ENCODE measurements at regions not wholly inside any gene's neighbourhood (a gene's known extent, or its start where the extent isn't known, plus 50 kb on each side); places are given as distances from the start of the nearest gene placed in this dataset.

DNA sequence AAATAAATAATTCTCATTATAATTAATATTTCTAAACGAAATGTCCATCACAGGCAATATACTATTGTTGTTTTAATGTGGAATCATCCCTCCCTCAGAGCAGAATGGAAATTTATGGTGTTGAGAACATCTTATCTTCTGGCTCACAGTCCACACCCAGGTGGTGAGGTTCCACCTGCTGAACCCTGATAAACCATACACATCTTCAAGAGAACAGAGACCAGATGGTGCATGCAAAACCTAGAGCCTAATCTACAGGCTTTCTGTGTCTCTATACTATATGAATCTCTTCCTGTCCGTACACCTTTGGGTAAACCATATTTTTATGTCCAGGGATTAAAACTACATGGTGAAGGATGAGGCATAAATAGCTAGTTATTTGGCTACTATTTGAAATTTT lies 52.3 kb upstream of the UFL1 start:
- Histone ChIP-seq H3K27me3 (no peaks in the 10 kb centered on the region), H3K27ac (no peak overlapping the region), H3K9me3 (peaks cover 0 to 5% (median 0%) of the 10 kb centered on the region in 3 donors), H3K36me3 (no peaks in the 10 kb centered on the region), H3K4me3 (no peak overlapping the region), H3K4me1 (peaks cover 0 to 10% (median 4%) of the 10 kb centered on the region in 4 donors)
- no peak for DNase-seq
- intact Hi-C loops (cut with DNase I; ENCODE audit: low total_unique reads): no loop called here
- TF ChIP-seq, protein P1, sequence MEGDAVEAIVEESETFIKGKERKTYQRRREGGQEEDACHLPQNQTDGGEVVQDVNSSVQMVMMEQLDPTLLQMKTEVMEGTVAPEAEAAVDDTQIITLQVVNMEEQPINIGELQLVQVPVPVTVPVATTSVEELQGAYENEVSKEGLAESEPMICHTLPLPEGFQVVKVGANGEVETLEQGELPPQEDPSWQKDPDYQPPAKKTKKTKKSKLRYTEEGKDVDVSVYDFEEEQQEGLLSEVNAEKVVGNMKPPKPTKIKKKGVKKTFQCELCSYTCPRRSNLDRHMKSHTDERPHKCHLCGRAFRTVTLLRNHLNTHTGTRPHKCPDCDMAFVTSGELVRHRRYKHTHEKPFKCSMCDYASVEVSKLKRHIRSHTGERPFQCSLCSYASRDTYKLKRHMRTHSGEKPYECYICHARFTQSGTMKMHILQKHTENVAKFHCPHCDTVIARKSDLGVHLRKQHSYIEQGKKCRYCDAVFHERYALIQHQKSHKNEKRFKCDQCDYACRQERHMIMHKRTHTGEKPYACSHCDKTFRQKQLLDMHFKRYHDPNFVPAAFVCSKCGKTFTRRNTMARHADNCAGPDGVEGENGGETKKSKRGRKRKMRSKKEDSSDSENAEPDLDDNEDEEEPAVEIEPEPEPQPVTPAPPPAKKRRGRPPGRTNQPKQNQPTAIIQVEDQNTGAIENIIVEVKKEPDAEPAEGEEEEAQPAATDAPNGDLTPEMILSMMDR (IDR thresholded peaks at IDR 0.05): no peak

DNA sequence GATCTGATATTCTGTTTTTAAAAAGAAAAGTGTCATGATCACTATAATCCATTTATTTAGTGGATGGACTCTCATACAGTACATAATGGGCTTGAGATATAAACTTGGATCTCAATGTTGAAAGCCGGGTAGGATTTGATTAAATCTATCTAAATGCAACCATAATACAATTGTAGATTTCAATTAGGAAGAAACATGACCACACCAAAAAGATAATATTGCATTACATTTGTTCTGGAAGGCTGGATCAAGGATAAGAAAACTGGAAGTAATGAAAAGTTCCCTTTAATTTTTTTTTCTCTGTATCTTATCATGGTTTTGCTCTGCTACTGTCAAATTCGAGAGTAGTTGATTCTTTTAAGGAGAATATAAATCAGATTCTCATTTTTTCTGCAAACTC lies 51.3 kb upstream of the UFL1 start:
- no peak for DNase-seq
- Histone ChIP-seq H3K27ac (no peak overlapping the region), H3K4me1 (peaks cover 0 to 10% (median 4%) of the 10 kb centered on the region in 4 donors), H3K27me3 (no peaks in the 10 kb centered on the region), H3K36me3 (no peaks in the 10 kb centered on the region), H3K4me3 (no peak overlapping the region), H3K9me3 (peaks cover 0 to 5% (median 0%) of the 10 kb centered on the region in 3 donors)
- intact Hi-C loops (cut with DNase I; ENCODE audit: low total_unique reads): no loop called here
- TF ChIP-seq, protein P1 (IDR thresholded peaks at IDR 0.05): no peak

Data from tibial artery (tissue), 4 donors.